WERI-Rb-1 (cell line): ENCODE measurements at regions not wholly inside any gene's neighbourhood (a gene's known extent, or its start where the extent isn't known, plus 50 kb on each side); places are given as distances from the start of the nearest gene placed in this dataset.
A peak's percentile ranks its signal among the peaks of the same experiment; 100 is the strongest.

Experiments used
- DNase-seq: peaks from one replicate; pipeline ENCODE4 v3.0.0-alpha.2; 2020
- H3K27ac ChIP-seq: fragments of 250-450 bp; sonication (Bioruptor Pico); 2 replicates; pipeline ENCODE4 v1.5.1; 2020; ENCODE audit warnings: mild to moderate bottlenecking, moderate library complexity
- H3K27me3 ChIP-seq: fragments of 250-450 bp; sonication (Bioruptor Pico); 2 replicates; pipeline ENCODE4 v1.5.1; 2021; ENCODE audit warnings: mild to moderate bottlenecking, low read depth, moderate library complexity; ENCODE audit not compliant: insufficient read depth, severe bottlenecking
- H3K36me3 ChIP-seq: fragments of 250-450 bp; sonication (Bioruptor Pico); 2 replicates; pipeline ENCODE4 v1.5.1; 2020; ENCODE audit warnings: mild to moderate bottlenecking, moderate library complexity
- H3K4me3 ChIP-seq: 2 replicates; pipeline ENCODE4 v1.5.1; 2011; ENCODE audit warnings: low read depth, mild to moderate bottlenecking, control low read depth, low read length
- H3K9me3 ChIP-seq: fragments of 250-450 bp; sonication (Bioruptor Pico); 2 replicates; pipeline ENCODE4 v1.5.1; 2021; ENCODE audit warnings: mild to moderate bottlenecking, moderate library complexity; ENCODE audit not compliant: severe bottlenecking
- TF ChIP-seq, protein P1 (sequence below): IDR thresholded peaks from 2 replicates; pipeline ENCODE4 v1.5.1; 2011; ENCODE audit warnings: low read depth, mild to moderate bottlenecking, control low read depth, inconsistent platforms, low read length

DNA sequence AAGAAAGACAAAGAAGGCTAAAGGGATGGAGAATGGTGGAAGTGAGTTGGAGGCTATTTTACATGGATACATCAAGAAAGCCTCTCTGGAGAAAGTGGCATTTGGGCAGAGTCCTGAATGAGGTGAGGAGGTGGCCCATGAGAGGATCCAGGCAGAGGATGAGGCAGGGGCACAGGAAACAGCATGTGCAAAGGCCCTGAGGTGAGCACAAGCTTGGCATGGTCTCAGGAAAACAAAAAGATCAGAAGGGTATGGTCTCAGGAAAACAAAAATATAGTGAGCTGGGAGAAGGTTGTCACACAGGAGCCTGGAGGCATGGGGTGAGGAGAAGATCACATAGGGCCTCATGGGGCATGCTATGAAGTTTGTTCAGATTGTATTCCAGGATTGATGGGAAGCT lies 62.1 kb upstream of the F3 start:
- H3K27ac ChIP-seq = no peak overlapping the region
- no peaks in the 10 kb centered on the region for H3K27me3 ChIP-seq
- no peak for DNase-seq
- H3K9me3 ChIP-seq = no peaks in the 10 kb centered on the region
- H3K4me3 ChIP-seq = no peak overlapping the region
- no peaks in the 10 kb centered on the region for H3K36me3 ChIP-seq
- TF ChIP-seq, protein P1, sequence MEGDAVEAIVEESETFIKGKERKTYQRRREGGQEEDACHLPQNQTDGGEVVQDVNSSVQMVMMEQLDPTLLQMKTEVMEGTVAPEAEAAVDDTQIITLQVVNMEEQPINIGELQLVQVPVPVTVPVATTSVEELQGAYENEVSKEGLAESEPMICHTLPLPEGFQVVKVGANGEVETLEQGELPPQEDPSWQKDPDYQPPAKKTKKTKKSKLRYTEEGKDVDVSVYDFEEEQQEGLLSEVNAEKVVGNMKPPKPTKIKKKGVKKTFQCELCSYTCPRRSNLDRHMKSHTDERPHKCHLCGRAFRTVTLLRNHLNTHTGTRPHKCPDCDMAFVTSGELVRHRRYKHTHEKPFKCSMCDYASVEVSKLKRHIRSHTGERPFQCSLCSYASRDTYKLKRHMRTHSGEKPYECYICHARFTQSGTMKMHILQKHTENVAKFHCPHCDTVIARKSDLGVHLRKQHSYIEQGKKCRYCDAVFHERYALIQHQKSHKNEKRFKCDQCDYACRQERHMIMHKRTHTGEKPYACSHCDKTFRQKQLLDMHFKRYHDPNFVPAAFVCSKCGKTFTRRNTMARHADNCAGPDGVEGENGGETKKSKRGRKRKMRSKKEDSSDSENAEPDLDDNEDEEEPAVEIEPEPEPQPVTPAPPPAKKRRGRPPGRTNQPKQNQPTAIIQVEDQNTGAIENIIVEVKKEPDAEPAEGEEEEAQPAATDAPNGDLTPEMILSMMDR = no peak

- Histone ChIP-seq H3K4me3 (no peak overlapping the region), H3K9me3 (no peaks in the 10 kb centered on the region), H3K36me3 (no peaks in the 10 kb centered on the region), H3K27ac (no peak overlapping the region), H3K27me3 (no peaks in the 10 kb centered on the region)
- TF ChIP-seq, protein P1 = no peak
- DNase-seq = no peak
Observed at GRCh38 chr1:94602802-94603625, 61.5 kb upstream of the F3 start.

DNA sequence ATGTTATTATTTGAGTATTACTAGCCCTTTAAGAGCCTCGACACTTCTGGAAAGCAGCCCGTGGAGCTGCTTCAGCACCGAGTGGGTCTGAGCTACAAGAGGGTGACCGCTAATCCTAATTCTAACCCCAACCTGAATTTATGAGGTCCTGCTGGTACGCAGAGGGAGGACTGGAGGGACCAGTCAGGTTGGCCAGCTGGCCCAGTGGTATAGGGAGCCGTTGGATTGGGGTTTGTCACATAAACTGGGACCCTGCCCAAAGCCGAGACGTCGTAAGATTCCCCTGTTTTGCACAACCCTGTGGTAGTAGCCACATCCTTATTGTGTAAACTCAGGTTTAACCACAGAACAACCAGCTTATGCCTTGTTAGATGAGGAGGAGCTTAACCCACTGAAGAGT lies 60.8 kb upstream of the F3 start:
- no peak for DNase-seq
- H3K36me3 ChIP-seq = no peaks in the 10 kb centered on the region
- H3K27ac ChIP-seq = no peak overlapping the region
- no peak overlapping the region for H3K4me3 ChIP-seq
- H3K9me3 ChIP-seq = no peaks in the 10 kb centered on the region
- TF ChIP-seq, protein P1 = no peak
- H3K27me3 ChIP-seq = no peaks in the 10 kb centered on the region

DNA sequence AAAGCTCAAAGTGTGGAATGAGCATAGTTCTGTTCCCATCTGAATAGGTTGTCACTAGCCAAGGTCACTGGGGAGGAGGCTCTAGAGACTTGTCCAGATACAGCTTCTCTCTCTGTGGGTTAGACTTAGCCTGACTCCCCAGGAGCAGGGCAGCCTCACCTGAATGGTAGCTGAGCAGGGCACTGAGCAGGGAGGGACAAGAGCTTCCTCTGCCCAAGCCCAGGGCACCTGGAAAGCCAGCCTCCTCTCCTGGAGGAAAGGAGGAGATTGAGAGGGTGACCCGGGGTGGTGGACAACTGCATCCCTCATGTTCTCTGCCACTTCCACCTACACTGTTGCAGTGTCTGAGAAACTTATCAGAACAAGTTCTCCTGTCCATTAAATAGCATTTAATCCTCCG lies 59.0 kb upstream of the F3 start:
- H3K9me3 ChIP-seq = no peaks in the 10 kb centered on the region
- TF ChIP-seq, protein P1 = no peak
- no peak overlapping the region for H3K27ac ChIP-seq
- no peaks in the 10 kb centered on the region for H3K27me3 ChIP-seq
- H3K36me3 ChIP-seq = no peaks in the 10 kb centered on the region
- DNase-seq = no peak
- H3K4me3 ChIP-seq = no peak overlapping the region

DNA sequence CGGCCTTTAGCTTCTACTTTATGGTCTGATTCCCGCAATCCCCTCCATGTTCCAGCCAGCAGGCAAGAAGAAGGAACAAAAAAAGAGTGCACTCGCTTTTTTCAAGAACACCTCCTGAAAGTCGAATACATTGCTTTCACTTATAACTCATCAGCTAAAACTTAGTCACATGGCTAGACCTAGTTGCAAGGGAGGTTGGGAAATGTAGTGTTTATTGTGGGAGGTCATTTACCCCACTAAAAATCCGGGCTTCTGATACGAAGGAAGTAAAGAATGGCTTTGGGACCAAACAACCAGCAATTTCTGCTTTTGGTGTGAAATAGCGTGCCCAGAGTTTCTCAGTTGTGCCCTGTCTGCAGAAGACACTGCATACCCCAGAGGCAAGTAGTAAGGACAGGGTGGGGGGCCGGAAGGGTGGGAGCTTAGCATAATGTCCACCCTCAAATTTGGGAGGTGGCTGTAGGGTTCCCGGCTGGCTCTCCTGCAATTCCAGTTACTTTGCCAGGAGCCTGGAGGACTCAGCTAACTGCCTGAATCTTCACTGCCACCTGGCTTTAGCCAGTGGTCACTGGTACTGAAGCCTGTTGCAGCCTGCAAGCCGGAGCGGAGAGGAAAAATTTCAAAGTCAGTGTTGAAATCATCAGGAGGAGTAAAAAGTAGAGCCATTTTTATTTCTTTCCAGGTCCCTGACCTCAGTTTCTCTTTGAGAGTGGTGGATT lies 57.7 kb upstream of the F3 start:
- DNase-seq = no peak
- H3K27ac ChIP-seq = no peak overlapping the region
- H3K9me3 ChIP-seq = no peaks in the 10 kb centered on the region
- TF ChIP-seq, protein P1 = peak; percentile 54
- H3K4me3 ChIP-seq = no peak overlapping the region
- no peaks in the 10 kb centered on the region for H3K27me3 ChIP-seq
- H3K36me3 ChIP-seq = no peaks in the 10 kb centered on the region
